ENCODE measurements at regions not wholly inside any gene's neighbourhood (a gene's known extent, or its start where the extent isn't known, plus 50 kb on each side); places are given as distances from the start of the nearest gene placed in this dataset.

DNA sequence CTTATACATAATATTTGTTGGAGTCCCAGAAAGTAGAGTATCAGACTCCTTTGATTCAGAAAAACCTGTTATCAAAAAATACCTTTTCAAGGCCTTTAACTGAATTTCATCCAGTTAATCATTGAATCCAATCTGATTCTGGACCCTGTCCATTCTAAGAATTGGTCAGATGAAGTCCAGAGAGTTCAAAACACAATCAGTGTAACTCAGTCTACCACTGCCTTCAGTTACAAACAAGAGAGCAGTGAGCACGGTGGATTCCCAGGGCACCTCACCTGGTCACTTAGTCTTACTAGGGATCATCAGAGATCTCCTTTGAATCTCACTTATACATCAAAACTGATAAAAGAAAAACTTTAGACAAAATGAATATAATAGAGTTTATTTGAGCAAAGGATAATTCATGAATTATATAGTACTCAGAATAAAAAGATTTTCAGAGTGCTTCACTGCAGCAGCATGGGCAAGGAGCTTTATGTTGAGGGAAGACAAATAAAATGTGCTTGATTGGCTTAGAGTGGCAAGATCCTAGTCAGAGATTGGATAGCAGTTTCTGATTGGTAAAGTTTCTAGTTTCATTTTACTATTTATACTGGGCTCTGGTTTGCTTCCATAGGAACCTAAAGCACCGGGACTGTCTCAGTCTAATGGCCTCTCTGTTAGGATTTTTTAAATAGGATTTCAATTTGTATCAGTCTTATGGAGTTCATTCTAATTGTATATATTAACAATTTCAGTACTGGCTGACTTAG, 474.9 kb upstream of the GOLIM4 start:
- TF ChIP-seq, protein P1, sequence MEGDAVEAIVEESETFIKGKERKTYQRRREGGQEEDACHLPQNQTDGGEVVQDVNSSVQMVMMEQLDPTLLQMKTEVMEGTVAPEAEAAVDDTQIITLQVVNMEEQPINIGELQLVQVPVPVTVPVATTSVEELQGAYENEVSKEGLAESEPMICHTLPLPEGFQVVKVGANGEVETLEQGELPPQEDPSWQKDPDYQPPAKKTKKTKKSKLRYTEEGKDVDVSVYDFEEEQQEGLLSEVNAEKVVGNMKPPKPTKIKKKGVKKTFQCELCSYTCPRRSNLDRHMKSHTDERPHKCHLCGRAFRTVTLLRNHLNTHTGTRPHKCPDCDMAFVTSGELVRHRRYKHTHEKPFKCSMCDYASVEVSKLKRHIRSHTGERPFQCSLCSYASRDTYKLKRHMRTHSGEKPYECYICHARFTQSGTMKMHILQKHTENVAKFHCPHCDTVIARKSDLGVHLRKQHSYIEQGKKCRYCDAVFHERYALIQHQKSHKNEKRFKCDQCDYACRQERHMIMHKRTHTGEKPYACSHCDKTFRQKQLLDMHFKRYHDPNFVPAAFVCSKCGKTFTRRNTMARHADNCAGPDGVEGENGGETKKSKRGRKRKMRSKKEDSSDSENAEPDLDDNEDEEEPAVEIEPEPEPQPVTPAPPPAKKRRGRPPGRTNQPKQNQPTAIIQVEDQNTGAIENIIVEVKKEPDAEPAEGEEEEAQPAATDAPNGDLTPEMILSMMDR (IDR thresholded peaks at IDR 0.05; ENCODE audit: insufficient read depth, low read length, poor library complexity, severe bottlenecking), result no peak
- no peak for TF ChIP-seq EZH2phosphoT487 (conservative IDR thresholded peaks at IDR 0.05; ENCODE audit: low read length)
